PC-9 (cell line): ENCODE measurements at regions not wholly inside any gene's neighbourhood (a gene's known extent, or its start where the extent isn't known, plus 50 kb on each side); places are given as distances from the start of the nearest gene placed in this dataset.

ENCODE experiments used
- EZH2 ChIP-seq: fragments of 200-600 bp; sonication (generic); IDR thresholded peaks from 2 replicates; pipeline ENCODE4 v1.8.0; 2017; ENCODE audit warnings: antibody characterized with exemption, low read depth
- TF ChIP-seq, protein P1 (sequence below): fragments of 200-600 bp; sonication (generic); conservative IDR thresholded peaks from 2 replicates; pipeline ENCODE4 v1.6.1; 2017; ENCODE audit warnings: mixed run types, antibody characterized with exemption, mild to moderate bottlenecking, moderate library complexity

DNA sequence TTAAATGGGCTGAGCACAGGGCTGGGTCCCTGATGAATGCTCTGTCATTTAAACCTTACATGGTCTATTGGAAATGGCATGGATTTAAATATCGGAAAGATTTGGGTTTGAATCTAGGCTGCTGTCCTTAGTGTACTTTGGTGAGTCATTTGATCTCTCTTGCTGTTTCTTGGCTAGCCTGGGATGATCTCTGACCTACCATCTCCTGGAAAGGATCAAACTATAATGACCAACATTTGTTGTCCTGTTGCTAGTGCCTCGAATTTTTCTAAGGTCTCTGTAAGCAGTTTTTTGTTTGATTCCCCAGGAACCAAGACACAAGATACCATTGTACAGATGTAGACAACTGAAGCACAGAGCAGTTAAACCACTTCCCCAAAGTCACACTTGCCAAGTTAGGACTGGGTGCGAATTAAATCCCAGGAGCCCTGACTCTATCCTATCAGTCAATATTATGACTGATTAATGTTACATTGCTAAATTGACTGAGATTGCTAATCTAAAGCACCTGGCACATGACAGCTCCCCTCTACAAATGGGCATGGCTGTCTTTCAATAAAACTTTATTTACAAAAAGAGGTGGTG lies 244.9 kb upstream of the MCTP2 start:
- TF ChIP-seq EZH2: no peak
- TF ChIP-seq, protein P1, sequence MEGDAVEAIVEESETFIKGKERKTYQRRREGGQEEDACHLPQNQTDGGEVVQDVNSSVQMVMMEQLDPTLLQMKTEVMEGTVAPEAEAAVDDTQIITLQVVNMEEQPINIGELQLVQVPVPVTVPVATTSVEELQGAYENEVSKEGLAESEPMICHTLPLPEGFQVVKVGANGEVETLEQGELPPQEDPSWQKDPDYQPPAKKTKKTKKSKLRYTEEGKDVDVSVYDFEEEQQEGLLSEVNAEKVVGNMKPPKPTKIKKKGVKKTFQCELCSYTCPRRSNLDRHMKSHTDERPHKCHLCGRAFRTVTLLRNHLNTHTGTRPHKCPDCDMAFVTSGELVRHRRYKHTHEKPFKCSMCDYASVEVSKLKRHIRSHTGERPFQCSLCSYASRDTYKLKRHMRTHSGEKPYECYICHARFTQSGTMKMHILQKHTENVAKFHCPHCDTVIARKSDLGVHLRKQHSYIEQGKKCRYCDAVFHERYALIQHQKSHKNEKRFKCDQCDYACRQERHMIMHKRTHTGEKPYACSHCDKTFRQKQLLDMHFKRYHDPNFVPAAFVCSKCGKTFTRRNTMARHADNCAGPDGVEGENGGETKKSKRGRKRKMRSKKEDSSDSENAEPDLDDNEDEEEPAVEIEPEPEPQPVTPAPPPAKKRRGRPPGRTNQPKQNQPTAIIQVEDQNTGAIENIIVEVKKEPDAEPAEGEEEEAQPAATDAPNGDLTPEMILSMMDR: no peak
